Stimulated activated naive CD8-positive, alpha-beta T cell treated with anti-CD3 and anti-CD28 coated beads, Interleukin-15, amount 100 ng/mL, for 72 hours (primary cell): ENCODE measurements at regions not wholly inside any gene's neighbourhood (a gene's known extent, or its start where the extent isn't known, plus 50 kb on each side); places are given as distances from the start of the nearest gene placed in this dataset.

Source experiments
- ATAC-seq: fragments of 150-1000 bp; cut with Tn5 transposase; 2 replicates; pipeline ENCODE4 v1.10.0; 2021; ENCODE audit warnings: mild to moderate bottlenecking, moderate library complexity
- DNase-seq, 2 donors: peaks; one replicate each; pipeline ENCODE4 v3.0.0; 2021 to 2022
- H3K27ac Mint-ChIP-seq, 2 donors: one replicate each; pipeline ENCODE4 v1.8.0; 2022; ENCODE audit warnings: mild to moderate bottlenecking in 2 of 2, mixed read lengths in 2 of 2, moderate library complexity in 2 of 2
- H3K27me3 Mint-ChIP-seq: one replicate; pipeline ENCODE4 v1.8.0; 2022; ENCODE audit warnings: mixed read lengths
- H3K4me1 Mint-ChIP-seq: one replicate; pipeline ENCODE4 v1.8.0; 2022; ENCODE audit warnings: mild to moderate bottlenecking, mixed read lengths
- H3K4me3 Mint-ChIP-seq, 2 donors: one replicate each; pipeline ENCODE4 v1.8.0; 2022; ENCODE audit warnings: mild to moderate bottlenecking in 2 of 2, mixed read lengths in 2 of 2, moderate library complexity in 1 of 2
- H3K9me3 Mint-ChIP-seq, 2 donors: one replicate each; pipeline ENCODE4 v1.8.0; 2022; ENCODE audit warnings: mixed read lengths in 2 of 2

DNA sequence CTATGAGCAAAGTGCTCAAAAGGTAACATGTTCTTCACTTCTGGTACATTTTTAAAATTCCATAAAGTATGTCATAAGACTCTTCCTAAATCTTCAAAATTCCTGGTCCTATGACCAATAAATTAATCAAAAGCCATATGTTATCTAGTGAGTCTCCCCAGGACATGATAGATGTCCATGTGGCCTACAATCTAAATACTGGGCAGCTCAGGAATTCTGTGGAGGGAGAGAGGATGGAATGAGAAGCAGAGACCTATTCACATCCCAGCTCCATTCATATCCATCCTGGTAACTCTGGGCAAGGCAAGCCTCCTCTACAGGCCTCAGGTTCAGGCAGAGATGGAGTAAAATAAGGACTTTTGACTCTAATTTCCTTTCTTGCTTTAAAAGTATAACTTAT, 224.8 kb downstream of the MTERF1 start:
- Mint-ChIP-seq H3K27me3 (no peaks in the 10 kb centered on the region), H3K27ac (no peak overlapping the region), H3K4me3 (no peak overlapping the region), H3K9me3 (peaks cover 0 to 3% of the 10 kb centered on the region in 2 donors), H3K4me1 (no peaks in the 10 kb centered on the region)
- DNase-seq (no peak), ATAC-seq (no peak)

DNA sequence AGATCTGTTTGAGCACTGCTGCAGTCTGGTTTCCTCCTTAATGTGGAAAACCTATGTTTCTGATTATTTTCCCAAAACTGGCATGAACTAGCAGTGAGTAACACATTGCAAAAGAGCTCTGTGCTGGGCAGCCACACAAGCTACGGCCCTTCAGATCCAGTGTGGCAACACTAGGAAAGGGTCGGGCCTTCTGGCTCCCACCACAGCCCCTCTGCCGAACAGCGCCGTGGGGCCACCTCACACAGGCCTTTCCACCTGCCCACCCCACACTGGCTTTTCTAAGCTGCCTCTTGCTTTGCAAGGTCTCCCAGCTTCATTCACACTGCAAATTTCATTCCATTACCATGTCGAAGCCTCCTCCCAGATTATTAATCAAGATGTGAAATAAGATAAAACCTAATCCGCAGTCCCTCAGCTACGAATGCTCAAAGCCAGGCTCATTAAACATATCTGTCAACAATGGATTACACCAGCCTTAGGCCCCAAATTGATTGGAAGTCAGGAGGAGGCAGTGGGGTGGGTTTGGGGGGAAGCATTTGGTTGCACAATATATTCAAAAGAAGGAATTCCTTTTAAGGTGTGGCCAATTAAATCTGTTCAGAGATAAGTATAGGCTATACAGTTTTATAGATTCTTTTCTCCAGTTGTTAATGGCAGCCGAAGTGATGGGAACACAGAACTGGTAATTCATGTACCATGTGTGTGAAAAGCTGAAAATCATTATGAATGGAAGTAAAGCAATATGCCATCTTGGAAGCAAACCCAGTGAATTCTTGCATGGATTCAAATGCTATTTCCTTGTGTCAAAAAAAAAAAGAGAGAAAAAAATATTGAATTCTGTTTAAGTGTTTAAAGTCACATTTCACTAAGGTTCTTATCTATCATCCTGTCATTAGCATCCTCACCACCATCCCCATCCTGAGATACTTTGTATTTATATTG, 223.7 kb downstream of the MTERF1 start:
- no peaks in the 10 kb centered on the region for H3K4me1 Mint-ChIP-seq
- no peak overlapping the region for H3K27ac Mint-ChIP-seq
- DNase-seq (no peak), ATAC-seq (no peak)
- H3K27me3 Mint-ChIP-seq, result no peaks in the 10 kb centered on the region
- no peak overlapping the region for H3K4me3 Mint-ChIP-seq
- no peaks in the 10 kb centered on the region for H3K9me3 Mint-ChIP-seq

DNA sequence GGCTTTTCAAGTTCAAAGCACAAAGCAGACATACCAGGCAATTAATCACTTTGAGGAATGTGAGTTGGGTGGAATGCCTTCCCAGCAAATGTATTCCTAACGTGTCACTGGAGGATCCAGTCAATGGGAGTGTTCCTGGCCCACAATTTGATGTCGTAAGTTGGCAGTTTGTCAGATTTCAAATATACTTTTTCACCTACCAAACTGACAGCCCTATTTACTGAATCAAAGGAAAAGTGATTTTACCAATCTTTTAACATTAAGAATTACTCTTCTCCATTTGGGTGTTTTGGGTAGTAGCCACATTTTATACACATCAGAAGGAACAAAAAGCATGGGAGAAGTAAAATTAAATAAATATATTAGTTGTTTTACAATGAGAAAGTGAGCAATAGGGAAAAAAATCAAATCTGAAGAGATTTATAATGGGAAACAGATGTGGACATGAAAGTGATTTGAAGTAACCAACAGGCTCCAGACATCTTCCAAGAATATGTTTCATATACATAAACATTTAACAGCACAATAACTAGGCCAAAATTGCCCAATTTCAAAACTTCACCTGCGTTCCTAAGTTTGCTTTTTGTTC, 222.9 kb downstream of the MTERF1 start:
- H3K27me3 Mint-ChIP-seq, result no peaks in the 10 kb centered on the region
- no peak overlapping the region for H3K4me3 Mint-ChIP-seq
- DNase-seq (no peak), ATAC-seq (no peak)
- no peak overlapping the region for H3K27ac Mint-ChIP-seq
- no peaks in the 10 kb centered on the region for H3K9me3 Mint-ChIP-seq
- no peaks in the 10 kb centered on the region for H3K4me1 Mint-ChIP-seq

DNA sequence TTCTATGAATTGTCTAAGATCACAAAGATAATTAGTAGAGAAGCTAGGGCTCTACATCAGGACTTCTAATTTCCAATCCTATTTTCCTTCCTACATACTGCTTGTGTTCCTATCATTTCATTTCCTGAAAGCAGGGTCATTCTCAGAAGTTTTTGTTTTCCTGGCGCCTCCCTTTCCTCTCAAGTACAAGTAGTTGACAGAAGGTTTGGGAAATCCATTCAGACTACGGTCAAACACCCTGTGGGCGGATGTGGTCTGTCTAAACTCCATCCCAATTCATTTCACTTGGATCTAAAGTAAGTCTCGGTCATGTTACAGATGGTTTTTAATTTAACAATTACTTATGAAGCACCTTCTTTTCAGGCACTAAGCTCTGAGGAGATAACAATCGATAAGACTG, 221.4 kb downstream of the MTERF1 start:
- Mint-ChIP-seq H3K9me3 (no peaks in the 10 kb centered on the region), H3K27ac (no peak overlapping the region), H3K27me3 (no peaks in the 10 kb centered on the region), H3K4me1 (no peaks in the 10 kb centered on the region), H3K4me3 (no peak overlapping the region)
- ATAC-seq, result no peak
- no peak for DNase-seq

DNA sequence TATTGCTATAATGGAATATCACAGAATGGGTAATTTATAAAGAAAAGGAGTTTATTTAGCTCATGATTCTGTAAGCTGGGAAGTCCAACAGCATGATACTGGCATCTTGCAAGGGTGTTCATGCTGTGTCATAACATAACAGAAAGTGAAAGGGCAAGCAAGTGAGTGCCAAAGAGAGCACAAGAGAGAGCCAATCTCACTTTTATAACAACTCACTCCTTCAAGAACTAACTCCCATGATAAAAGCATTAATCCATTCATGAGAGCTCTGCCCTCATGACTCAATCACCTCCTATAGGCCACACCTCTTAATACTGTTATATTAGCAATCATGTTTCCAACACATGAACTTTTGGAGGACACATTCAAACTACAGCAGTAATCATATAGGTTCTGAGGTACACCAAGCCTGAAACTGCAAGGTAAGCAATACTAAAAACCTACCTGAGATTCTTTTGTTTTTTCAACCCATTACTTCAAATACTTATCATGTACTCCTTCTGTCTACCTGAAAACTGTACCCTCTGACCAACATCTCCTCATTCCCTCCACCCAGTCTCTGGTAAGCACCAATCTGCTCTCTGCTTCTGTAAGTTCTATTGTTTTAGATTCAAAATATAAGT, 219.7 kb downstream of the MTERF1 start:
- peak; percentile 54 for ATAC-seq
- Mint-ChIP-seq H3K4me3 (no peak overlapping the region), H3K27me3 (no peaks in the 10 kb centered on the region), H3K27ac (no peak overlapping the region), H3K9me3 (no peaks in the 10 kb centered on the region), H3K4me1 (no peaks in the 10 kb centered on the region)
- no peak for DNase-seq

DNA sequence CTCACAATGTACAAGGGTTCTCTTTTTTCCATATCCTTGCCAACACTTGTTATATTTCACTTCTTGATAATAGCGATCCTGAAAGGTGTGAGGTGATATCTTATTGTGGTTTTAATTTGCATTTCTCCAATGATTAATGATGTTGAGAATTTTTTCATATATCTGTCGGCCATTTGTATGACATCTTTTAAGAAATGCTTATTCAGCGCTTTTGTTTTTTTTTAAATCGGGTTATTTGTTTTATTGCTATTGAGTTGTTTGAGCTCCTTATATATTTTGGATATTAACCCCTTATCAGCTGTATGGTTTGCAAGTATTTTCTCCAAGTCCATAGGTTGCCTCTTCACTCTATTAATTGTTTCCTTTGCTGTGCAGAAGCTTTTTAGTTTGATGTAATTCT, 218.8 kb downstream of the MTERF1 start:
- H3K27me3 Mint-ChIP-seq, result no peaks in the 10 kb centered on the region
- no peak for DNase-seq
- ATAC-seq, result no peak
- H3K4me1 Mint-ChIP-seq, result no peaks in the 10 kb centered on the region
- no peak overlapping the region for H3K27ac Mint-ChIP-seq
- no peaks in the 10 kb centered on the region for H3K9me3 Mint-ChIP-seq
- H3K4me3 Mint-ChIP-seq, result no peak overlapping the region

DNA sequence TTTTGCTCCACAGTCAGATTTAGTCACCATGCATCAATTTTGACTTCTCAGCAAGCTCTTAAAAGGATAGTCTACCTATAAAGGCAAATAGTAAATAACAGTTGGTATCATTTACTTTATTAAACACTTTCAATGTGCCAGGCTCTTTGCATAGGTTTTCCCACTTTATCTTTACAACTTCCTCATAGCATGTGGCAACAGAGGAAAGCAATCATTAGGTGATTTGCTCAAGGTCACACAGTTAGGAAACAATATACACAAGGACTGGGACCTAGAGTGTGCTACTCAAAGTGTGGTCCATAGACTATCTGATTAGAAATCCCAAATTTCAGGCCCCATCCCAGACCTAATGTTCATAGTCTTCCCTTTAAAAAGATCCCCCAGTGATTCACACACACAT, 212.3 kb downstream of the MTERF1 start:
- Mint-ChIP-seq H3K27ac (no peak overlapping the region), H3K9me3 (no peaks in the 10 kb centered on the region), H3K4me1 (no peaks in the 10 kb centered on the region), H3K27me3 (no peaks in the 10 kb centered on the region), H3K4me3 (no peak overlapping the region)
- ATAC-seq (no peak), DNase-seq (no peak)

DNA sequence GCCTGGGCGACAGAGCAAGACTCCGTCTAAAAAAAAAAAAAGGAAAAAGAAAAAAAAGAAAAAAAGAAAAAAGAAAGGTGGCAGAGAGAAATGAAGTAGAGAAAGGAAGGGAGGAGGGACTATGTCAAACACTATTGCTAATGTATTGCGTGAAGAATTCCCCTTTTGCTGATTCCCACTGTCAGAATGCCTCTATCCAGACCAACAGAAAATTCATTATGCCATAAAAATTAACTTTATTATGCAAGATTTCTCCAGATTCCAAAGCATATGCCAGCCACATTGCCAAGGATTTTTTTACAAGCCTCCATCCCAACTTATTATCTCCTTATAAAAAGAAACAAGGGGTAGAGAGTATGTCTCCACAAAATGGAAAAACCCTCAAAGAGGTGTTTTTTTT, 209.3 kb downstream of the MTERF1 start:
- no peaks in the 10 kb centered on the region for H3K27me3 Mint-ChIP-seq
- no peak for DNase-seq
- no peaks in the 10 kb centered on the region for H3K9me3 Mint-ChIP-seq
- no peaks in the 10 kb centered on the region for H3K4me1 Mint-ChIP-seq
- no peak overlapping the region for H3K4me3 Mint-ChIP-seq
- no peak overlapping the region for H3K27ac Mint-ChIP-seq
- ATAC-seq, result no peak

DNA sequence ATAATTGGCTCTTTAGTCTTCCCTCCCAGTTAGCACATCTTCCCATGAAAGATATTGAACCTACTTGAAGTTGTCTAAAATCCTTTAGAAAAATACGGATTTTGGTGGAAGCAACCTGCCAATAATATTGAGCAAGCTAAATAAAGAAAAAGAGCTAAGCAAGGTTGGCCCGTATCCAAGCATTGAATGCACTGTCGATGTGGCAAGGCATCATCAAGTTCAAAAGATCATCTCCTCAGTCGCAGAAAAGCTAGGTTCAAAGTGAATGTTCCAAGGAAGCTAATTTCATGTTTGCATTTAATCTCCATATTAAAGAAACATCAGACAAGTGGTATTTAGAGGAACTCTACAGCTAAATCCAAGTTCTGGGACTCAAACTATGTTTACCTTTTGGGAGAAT, 206.0 kb downstream of the MTERF1 start:
- DNase-seq, result no peak
- no peak for ATAC-seq
- H3K9me3 Mint-ChIP-seq, result peaks cover 8 to 9% of the 10 kb centered on the region in 2 donors
- no peaks in the 10 kb centered on the region for H3K4me1 Mint-ChIP-seq
- H3K27ac Mint-ChIP-seq, result no peak overlapping the region
- H3K4me3 Mint-ChIP-seq, result no peak overlapping the region
- H3K27me3 Mint-ChIP-seq, result no peaks in the 10 kb centered on the region

DNA sequence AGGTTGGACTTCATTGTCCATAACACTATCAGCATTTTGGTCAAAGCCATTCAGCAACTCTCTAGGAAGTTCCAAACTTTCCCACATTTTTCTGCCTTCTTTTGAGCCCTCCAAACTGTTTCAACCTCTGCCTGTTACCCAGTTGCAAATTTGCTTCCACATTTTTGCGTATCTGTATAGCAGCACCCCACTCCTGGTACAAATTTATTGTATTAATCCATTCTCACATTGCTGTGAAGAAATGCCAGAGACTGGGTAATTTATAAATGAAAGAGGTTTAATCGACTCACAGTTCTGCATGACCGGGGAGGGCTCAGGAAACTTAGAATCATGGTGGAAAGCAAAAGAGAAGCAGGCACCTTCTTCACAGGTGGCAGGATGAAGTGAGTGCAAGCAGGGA, 198.8 kb downstream of the MTERF1 start:
- no peak overlapping the region for H3K27ac Mint-ChIP-seq
- no peak for DNase-seq
- ATAC-seq, result no peak
- H3K9me3 Mint-ChIP-seq, result peaks cover 32 to 50% of the 10 kb centered on the region in 2 donors
- no peak overlapping the region for H3K4me3 Mint-ChIP-seq
- no peaks in the 10 kb centered on the region for H3K4me1 Mint-ChIP-seq
- H3K27me3 Mint-ChIP-seq, result no peaks in the 10 kb centered on the region

DNA sequence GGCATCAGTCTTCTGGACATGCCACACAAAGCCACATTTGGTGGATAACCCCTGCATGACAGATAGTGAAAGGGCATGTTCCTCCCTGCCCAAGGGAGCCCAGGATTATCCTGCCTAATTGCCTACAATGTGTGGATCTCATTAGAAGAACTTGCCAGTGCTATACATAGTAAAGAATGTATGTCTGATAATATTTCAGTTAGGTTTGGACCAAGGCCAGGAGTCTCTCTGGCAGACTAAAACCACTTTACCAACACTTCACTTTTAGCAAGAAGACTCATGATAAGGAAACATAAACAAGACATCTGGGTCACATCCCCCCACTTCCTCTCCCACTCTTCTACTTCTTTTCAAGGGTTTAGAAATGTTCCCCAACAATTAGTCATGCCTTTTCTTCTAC, 196.7 kb downstream of the MTERF1 start:
- H3K27me3 Mint-ChIP-seq, result no peaks in the 10 kb centered on the region
- peaks cover 36 to 58% of the 10 kb centered on the region in 2 donors for H3K9me3 Mint-ChIP-seq
- H3K27ac Mint-ChIP-seq, result peak overlapping the region in 1 of 2 donors; percentile 77
- ATAC-seq (no peak), DNase-seq (no peak)
- no peaks in the 10 kb centered on the region for H3K4me1 Mint-ChIP-seq
- no peak overlapping the region for H3K4me3 Mint-ChIP-seq

DNA sequence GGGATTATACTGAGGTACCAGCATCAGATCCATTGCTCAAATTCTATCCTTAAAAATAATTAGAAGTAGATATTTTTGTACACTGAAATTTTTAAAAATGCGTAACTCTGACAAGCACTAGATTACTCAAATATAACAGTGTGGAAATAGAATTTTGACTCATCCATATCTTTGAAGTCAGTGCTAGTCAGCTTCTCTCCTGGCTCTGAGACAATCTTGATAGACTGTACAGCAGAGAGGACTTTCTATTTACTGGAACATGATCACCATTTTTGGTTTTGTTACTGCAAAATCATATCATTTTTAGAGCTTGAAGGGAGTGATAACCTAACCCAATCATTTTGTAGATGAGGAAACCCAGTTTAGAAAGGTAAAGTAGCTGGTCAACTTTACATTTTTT, 195.0 kb downstream of the MTERF1 start:
- Mint-ChIP-seq H3K4me1 (no peaks in the 10 kb centered on the region), H3K4me3 (no peak overlapping the region), H3K27me3 (no peaks in the 10 kb centered on the region), H3K27ac (no peak overlapping the region), H3K9me3 (peaks cover 23 to 42% of the 10 kb centered on the region in 2 donors)
- DNase-seq (no peak), ATAC-seq (no peak)

DNA sequence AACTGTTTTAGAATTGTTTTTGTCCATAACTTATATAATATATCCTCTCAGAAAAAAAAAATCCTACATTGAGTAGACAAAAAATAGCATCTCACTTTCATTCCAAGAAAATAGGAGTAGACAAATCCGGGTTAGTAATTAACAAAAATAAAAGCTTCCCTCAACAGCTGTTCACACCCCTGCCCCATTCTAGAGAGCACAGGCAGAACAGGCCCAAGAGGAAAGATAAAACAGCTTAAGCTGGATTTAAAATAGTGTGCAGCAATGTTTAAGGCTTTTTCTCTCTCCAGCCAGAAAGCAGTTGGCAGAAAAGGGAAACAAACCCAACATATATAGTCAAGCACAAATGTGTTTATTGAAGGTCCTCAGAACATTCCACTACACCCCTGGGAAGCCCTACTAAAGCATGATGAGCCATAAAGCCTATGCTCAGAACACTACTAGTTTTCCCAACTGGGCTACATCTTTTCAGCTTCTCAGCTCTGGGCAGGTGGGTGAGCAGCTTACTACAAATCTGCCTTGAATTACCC, 189.9 kb downstream of the MTERF1 start:
- H3K27me3 Mint-ChIP-seq, result no peaks in the 10 kb centered on the region
- DNase-seq, result no peak
- no peak overlapping the region for H3K27ac Mint-ChIP-seq

DNA sequence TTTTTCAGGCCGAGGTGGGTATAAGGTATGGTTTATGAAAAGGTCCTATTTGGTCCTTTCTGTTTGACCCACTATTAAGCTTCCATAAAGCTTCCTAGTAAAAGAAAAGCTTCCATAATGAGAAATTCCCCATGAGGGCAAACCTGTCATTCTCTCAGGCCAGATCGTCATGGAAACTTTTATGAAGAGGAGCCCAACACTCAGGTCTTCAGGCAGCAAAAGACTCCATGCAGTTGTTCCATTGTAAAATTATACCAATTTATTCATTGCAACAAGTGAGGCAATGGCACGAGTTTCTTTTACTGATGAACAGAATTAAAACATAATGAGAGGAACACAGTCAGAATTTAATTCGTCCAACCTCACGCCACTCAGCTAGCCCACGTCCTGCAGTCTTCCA, 188.6 kb downstream of the MTERF1 start:
- H3K4me1 Mint-ChIP-seq, result no peaks in the 10 kb centered on the region
- no peak for DNase-seq
- H3K9me3 Mint-ChIP-seq, result peaks cover 10 to 12% of the 10 kb centered on the region in 2 donors
- ATAC-seq, result no peak
- no peak overlapping the region for H3K4me3 Mint-ChIP-seq
- H3K27ac Mint-ChIP-seq, result no peak overlapping the region
- H3K27me3 Mint-ChIP-seq, result no peaks in the 10 kb centered on the region

More for the DNA sequence above, 189.9 kb downstream of the MTERF1 start:
- Mint-ChIP-seq H3K4me3 (no peak overlapping the region), H3K9me3 (peaks cover 9 to 10% of the 10 kb centered on the region in 2 donors), H3K4me1 (no peaks in the 10 kb centered on the region)
- ATAC-seq, result no peak

DNA sequence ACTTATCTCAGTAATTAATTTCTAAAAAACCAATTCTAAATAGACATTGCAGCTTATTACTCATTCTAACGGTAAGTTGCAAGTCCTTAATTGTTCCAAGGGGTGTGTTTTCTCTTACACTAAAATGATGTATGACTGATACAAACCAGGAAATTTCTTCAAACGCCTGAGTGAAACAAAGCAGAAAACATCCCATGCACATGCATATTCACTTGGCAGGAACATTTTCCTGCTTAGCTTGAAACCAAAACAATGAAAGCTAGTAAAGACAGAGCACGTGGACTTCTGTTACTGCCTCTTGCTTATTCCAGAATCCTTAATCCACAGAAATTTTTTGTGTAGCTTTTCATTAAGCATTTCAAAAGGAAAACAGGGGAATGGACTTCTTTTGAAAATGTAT, 187.7 kb downstream of the MTERF1 start:
- Mint-ChIP-seq H3K4me3 (no peak overlapping the region), H3K4me1 (no peaks in the 10 kb centered on the region), H3K9me3 (peaks cover 9 to 11% of the 10 kb centered on the region in 2 donors), H3K27ac (no peak overlapping the region), H3K27me3 (no peaks in the 10 kb centered on the region)
- no peak for ATAC-seq
- no peak for DNase-seq

DNA sequence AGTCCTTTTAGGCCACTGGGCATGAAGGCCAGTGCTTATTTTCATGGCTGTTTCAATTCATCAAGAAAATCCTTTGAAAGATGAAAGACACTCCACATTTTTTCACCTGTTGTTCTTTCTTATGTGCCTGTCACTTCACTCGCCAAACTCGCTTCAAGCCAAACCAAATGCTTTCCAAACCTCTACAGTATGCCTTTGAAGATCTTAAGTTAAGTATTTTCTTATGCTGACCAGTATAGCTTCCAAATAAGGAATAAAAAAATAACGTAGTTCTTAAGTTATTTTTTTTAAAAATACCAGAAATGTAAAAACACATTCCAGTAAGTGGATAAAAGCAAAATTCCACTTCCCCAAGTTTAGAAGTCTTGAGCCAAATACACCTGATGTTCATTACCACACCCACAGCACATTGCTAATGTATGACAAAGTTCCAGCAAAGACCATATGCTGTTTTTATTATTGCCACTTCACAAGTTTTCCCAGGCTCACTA, 186.1 kb downstream of the MTERF1 start:
- H3K4me1 Mint-ChIP-seq, result no peaks in the 10 kb centered on the region
- ATAC-seq (no peak), DNase-seq (no peak)
- no peak overlapping the region for H3K4me3 Mint-ChIP-seq
- H3K27ac Mint-ChIP-seq, result no peak overlapping the region
- no peaks in the 10 kb centered on the region for H3K27me3 Mint-ChIP-seq
- peaks cover 10 to 15% of the 10 kb centered on the region in 2 donors for H3K9me3 Mint-ChIP-seq
